HG03139 (cell line): ENCODE measurements at regions not wholly inside any gene's neighbourhood (a gene's known extent, or its start where the extent isn't known, plus 50 kb on each side); places are given as distances from the start of the nearest gene placed in this dataset.

ENCODE experiments used
- ATAC-seq: cut with Tn5 transposase; IDR thresholded peaks from one replicate; pipeline ENCODE4 v1.9.1; 2021; ENCODE audit not compliant: unreplicated experiment

GRCh38 chr21:35256468-35256988 is 207.4 kb upstream of the RUNX1 start:
- ATAC-seq: no peak

GRCh38 chr21:35254765-35255138 is 205.7 kb upstream of the RUNX1 start:
- ATAC-seq: no peak

- ATAC-seq: no peak
Measured at GRCh38 chr21:35254006-35254764, 205.1 kb upstream of the RUNX1 start.

- no peak for ATAC-seq
Measured at GRCh38 chr21:35252831-35253230, 203.7 kb upstream of the RUNX1 start.

GRCh38 chr21:35249636-35250035 is 200.5 kb upstream of the RUNX1 start:
- no peak for ATAC-seq

- ATAC-seq: no peak
Measured at GRCh38 chr21:35245879-35246278, 196.8 kb upstream of the RUNX1 start.

- ATAC-seq: no peak
Measured at GRCh38 chr21:35244514-35244913, 195.4 kb upstream of the RUNX1 start.

- no peak for ATAC-seq
Measured at GRCh38 chr21:35243171-35243570, 194.1 kb upstream of the RUNX1 start.

- no peak for ATAC-seq
Measured at GRCh38 chr21:35239811-35240219, 190.7 kb upstream of the RUNX1 start.

GRCh38 chr21:35238119-35238518 is 189.0 kb upstream of the RUNX1 start:
- no peak for ATAC-seq

GRCh38 chr21:35237287-35237686 is 188.2 kb upstream of the RUNX1 start:
- no peak for ATAC-seq

- ATAC-seq: no peak
Measured at GRCh38 chr21:35236090-35236489, 187.0 kb upstream of the RUNX1 start.

- no peak for ATAC-seq
Measured at GRCh38 chr21:35234725-35235124, 185.6 kb upstream of the RUNX1 start.

- no peak for ATAC-seq
Measured at GRCh38 chr21:35233756-35234155, 184.7 kb upstream of the RUNX1 start.

GRCh38 chr21:35232545-35233176 is 183.6 kb upstream of the RUNX1 start:
- ATAC-seq: no peak

GRCh38 chr21:35231090-35231489 is 182.0 kb upstream of the RUNX1 start:
- ATAC-seq: no peak

GRCh38 chr21:35229290-35229689 is 180.2 kb upstream of the RUNX1 start:
- ATAC-seq: no peak

GRCh38 chr21:35227786-35228185 is 178.7 kb upstream of the RUNX1 start:
- ATAC-seq: no peak

- ATAC-seq: no peak
Measured at GRCh38 chr21:35226968-35227744, 178.1 kb upstream of the RUNX1 start.

- ATAC-seq: no peak
Measured at GRCh38 chr21:35226328-35226727, 177.2 kb upstream of the RUNX1 start.

- no peak for ATAC-seq
Measured at GRCh38 chr21:35225573-35225972, 176.5 kb upstream of the RUNX1 start.
